Testis (tissue), 2 donors: ENCODE measurements at regions not wholly inside any gene's neighbourhood (a gene's known extent, or its start where the extent isn't known, plus 50 kb on each side); places are given as distances from the start of the nearest gene placed in this dataset.

Experiments
- POLR2A ChIP-seq: fragments of 450-650 bp; IDR thresholded peaks from one replicate; pipeline ENCODE4 v1.6.1; 2017; ENCODE audit warnings: antibody characterized with exemption, mild to moderate bottlenecking, moderate library complexity
- TF ChIP-seq, protein P1 (sequence below), 3 experiments: fragments of 450-650 bp in 2 of 3; fragments of 200-600 bp in 1 of 3; sonication (generic) in 1 of 3; IDR thresholded peaks; one replicate each; pipeline ENCODE4 v1.5.1; 2016 to 2019; ENCODE audit warnings: antibody characterized with exemption in 3 of 3, mild to moderate bottlenecking in 2 of 3, moderate library complexity in 1 of 3

DNA sequence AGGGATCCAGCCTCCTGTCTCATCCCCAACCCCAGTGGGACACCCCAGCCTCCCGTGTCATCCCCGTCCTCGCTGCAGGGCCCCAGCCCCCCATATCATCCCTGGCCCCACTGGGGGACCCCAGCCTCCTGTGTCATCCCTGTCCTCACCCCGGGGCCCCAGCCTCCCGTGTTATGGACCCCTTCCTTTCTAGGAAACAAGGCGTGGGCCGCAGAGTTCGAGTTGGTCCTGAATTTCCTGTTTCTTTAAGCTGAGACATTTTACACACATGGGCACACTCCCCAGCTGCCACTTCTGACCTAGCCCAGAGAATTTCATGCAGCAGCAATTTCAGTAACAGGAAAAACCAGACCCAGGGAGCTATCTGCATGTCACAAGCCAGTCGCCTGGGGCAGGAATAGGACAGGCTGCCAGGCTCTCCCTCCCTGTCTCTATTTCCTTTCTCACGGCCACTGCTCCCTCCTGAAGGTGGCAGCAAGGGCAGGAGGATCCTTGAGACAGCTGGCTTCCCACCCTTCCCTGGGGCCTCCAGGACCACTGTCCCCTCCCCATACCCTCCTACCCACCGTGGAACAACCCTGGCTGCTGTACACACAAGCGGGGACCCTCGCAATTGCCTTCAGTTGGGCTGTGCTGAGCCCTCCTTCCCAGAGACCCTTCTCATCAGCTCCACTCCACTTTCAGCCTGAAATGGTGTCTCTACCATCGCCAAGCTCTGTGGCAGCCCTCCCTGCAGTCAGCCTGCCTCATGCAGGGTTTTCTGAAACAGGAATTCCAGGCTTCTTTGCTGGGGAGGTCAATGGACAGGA, 141.9 kb upstream of the ID2 start:
- TF ChIP-seq, protein P1, sequence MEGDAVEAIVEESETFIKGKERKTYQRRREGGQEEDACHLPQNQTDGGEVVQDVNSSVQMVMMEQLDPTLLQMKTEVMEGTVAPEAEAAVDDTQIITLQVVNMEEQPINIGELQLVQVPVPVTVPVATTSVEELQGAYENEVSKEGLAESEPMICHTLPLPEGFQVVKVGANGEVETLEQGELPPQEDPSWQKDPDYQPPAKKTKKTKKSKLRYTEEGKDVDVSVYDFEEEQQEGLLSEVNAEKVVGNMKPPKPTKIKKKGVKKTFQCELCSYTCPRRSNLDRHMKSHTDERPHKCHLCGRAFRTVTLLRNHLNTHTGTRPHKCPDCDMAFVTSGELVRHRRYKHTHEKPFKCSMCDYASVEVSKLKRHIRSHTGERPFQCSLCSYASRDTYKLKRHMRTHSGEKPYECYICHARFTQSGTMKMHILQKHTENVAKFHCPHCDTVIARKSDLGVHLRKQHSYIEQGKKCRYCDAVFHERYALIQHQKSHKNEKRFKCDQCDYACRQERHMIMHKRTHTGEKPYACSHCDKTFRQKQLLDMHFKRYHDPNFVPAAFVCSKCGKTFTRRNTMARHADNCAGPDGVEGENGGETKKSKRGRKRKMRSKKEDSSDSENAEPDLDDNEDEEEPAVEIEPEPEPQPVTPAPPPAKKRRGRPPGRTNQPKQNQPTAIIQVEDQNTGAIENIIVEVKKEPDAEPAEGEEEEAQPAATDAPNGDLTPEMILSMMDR (IDR thresholded peaks at IDR 0.05) = no peak
- no peak for TF ChIP-seq POLR2A
